ENCODE measurements at regions not wholly inside any gene's neighbourhood (a gene's known extent, or its start where the extent isn't known, plus 50 kb on each side); places are given as distances from the start of the nearest gene placed in this dataset.

DNA sequence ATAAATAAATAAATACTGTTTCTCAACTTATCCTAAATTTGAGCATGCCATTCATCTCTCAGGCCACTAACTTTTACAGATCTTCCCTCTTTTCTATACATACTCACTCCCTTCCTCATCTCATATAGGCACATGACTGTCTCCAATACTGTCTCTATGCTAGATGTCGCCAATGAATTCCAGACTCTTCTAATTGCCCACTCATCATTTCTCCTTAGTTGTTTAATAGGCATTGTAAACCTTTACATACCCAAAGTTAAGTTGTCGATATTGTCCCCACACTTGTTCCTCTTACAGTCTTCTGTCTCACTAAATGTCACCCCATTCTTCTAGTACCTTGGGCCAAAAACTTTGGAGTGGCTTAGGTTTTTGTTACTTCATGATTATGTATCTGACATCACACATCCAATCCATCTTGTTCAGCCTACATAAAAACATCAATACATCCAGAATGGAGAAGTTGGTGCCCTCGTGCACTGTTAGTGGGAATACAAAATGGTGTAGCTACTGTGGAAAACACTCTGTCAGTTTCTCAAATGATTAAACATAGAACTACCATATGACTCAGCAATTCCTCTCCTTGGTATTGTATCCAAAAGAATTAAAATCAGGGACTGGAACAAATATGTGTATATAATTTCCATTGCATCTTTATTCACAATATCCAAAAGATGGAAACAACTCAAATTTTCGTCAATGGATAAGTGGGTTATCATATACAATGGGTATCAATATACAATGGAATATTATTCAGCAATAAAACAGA is 935.1 kb downstream of the SLC4A3 start:
- Histone ChIP-seq H3K4me1 (replicated peaks) (no peaks in the 10 kb centered on the region), H3K9me3 (replicated peaks) (no peaks in the 10 kb centered on the region; the same call in 1 of the 2 replicates), H3K4me3 (no peak overlapping the region), H3K27me3 (replicated peaks) (no peaks in the 10 kb centered on the region), H3K27ac (no peak overlapping the region), H3K36me3 (no peaks in the 10 kb centered on the region)
- no peak for DNase-seq (ENCODE audit: low read depth in 1 of 2, low spot score in 2 of 2)

DNA sequence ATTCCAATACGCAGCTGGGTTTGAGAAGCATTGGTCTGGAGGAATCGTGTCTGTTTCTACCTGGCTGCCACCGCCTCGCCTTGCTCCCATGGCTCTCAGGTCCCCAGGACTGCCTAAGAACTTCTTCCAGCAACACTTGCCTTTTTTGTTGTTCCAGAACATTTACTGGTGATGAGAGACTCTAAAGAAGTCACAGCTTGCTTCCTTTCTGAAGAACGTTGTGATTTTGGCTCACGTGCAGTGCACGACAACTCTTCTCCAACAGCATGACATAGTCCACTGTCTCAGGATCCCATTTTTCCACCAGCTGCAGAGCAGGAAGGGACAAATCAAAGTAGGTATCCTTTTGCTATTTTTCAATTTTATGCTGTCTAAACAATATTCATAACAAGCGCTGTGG is 940.9 kb downstream of the SLC4A3 start:
- no peaks in the 10 kb centered on the region for H3K9me3 ChIP-seq (replicated peaks)
- H3K4me3 ChIP-seq = no peak overlapping the region
- H3K36me3 ChIP-seq = no peaks in the 10 kb centered on the region
- DNase-seq (ENCODE audit: low read depth in 1 of 2, low spot score in 2 of 2) = no peak
- H3K4me1 ChIP-seq (replicated peaks) = no peaks in the 10 kb centered on the region
- no peaks in the 10 kb centered on the region for H3K27me3 ChIP-seq (replicated peaks)
- H3K27ac ChIP-seq = no peak overlapping the region

DNA sequence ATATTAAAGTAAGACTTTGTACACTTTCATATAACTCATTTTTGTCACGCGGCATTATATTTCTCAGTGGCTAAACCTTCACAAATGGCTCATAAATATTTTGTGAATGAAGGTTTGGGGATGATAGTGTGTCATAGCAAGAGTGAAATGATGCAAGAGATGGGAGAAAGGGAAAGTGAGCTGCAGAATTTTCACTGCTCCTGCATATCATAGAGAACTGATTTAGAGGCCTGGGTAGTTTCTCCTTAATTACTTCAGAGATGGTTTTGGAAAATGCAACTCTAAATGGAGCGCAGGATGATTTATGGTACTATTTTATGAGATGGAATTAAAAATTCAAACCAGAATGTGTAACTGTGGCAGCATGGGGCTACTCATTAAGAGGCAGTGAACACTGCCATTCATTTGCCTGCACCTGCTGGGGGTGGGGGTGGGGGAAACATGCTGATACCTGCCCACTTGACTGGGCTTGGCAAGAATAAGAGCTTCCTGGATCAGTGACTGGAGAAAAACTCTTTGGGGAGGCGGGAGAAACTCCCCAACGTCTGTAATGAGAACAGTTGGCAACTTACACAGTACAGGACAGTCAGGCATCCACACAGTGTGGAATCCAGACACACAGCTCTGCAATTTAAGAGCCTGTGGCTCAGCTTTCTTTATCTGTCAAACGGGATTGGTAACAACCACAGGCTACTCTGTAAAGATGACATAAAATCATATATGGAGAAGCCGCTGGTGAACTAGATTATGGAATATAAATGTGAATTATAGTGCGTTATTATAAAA is 941.9 kb downstream of the SLC4A3 start:
- no peak for DNase-seq (ENCODE audit: low read depth in 1 of 2, low spot score in 2 of 2)
- Histone ChIP-seq H3K4me3 (no peak overlapping the region), H3K4me1 (replicated peaks) (no peaks in the 10 kb centered on the region), H3K9me3 (replicated peaks) (no peaks in the 10 kb centered on the region), H3K27me3 (replicated peaks) (no peaks in the 10 kb centered on the region), H3K27ac (no peak overlapping the region), H3K36me3 (no peaks in the 10 kb centered on the region)

DNA sequence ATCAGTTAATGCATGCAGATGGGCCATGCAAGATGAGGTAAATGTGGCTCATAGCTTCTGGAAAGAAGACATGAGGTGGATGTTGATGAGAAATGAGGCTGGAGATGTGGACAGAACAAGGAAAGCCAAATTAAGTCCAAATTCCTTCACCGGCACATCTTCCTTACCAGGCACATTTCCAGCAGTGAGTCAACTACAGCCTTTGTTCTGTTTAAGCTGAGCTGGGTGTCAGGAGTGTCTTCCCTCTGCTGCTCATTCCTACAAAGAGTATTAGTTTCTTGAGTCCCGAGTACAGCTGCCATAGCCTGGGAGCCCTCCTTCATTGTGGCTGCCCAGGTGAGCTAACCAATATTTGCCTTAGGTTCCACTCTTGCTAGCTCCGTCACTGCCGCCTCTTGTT is 945.0 kb downstream of the SLC4A3 start:
- DNase-seq (ENCODE audit: low read depth in 1 of 2, low spot score in 2 of 2) = no peak
- no peaks in the 10 kb centered on the region for H3K4me1 ChIP-seq (replicated peaks)

DNA sequence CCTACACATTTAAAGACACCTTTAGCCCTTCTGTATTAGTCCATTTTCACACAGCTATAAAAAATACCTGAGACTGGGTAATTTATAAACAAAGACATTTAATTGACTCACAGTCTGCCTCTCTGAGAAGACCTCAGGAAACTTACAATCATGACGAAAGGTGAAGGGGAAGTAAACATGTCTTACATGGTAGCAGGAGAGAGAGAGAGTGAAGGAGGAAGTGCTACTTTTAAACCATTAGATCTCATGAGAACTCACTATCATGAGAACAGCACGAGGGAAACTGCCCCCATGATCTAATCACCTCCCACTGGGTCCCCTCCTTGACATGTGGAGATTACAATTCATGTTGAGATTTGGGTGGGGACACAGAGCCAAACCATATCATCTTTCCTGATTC is 946.6 kb downstream of the SLC4A3 start:
- no peaks in the 10 kb centered on the region for H3K9me3 ChIP-seq (replicated peaks)
- H3K27ac ChIP-seq = no peak overlapping the region
- no peak overlapping the region for H3K4me3 ChIP-seq
- no peaks in the 10 kb centered on the region for H3K27me3 ChIP-seq (replicated peaks)
- no peak for DNase-seq (ENCODE audit: low read depth in 1 of 2, low spot score in 2 of 2)
- H3K36me3 ChIP-seq = no peaks in the 10 kb centered on the region
- no peaks in the 10 kb centered on the region for H3K4me1 ChIP-seq (replicated peaks)

More for the DNA sequence above, 945.0 kb downstream of the SLC4A3 start:
- no peaks in the 10 kb centered on the region for H3K9me3 ChIP-seq (replicated peaks)
- H3K27me3 ChIP-seq (replicated peaks) = no peaks in the 10 kb centered on the region
- H3K36me3 ChIP-seq = no peaks in the 10 kb centered on the region
- no peak overlapping the region for H3K4me3 ChIP-seq
- no peak overlapping the region for H3K27ac ChIP-seq

DNA sequence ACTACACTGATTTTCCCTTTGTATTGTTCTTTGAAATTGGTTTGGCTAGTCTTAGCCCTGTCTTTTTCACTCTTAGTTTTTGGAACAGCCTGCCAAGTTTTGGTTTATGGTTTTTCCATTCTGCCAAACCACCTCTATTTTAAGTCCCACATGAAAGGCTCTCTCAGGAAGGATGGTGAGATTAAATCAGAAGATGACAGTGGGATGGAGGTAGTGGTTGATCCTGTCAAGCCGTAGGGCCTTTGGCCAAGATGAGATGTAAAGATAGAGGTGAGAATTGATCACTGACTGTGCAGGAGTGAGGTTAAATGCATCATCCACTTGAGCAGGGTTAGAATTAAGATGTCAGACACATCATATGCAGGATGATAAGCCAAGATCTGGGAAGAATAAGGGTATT is 948.5 kb downstream of the SLC4A3 start:
- Histone ChIP-seq H3K4me1 (replicated peaks) (no peaks in the 10 kb centered on the region), H3K36me3 (no peaks in the 10 kb centered on the region), H3K9me3 (replicated peaks) (no peaks in the 10 kb centered on the region), H3K27ac (no peak overlapping the region), H3K27me3 (replicated peaks) (no peaks in the 10 kb centered on the region), H3K4me3 (no peak overlapping the region)
- DNase-seq (ENCODE audit: low read depth in 1 of 2, low spot score in 2 of 2) = no peak

DNA sequence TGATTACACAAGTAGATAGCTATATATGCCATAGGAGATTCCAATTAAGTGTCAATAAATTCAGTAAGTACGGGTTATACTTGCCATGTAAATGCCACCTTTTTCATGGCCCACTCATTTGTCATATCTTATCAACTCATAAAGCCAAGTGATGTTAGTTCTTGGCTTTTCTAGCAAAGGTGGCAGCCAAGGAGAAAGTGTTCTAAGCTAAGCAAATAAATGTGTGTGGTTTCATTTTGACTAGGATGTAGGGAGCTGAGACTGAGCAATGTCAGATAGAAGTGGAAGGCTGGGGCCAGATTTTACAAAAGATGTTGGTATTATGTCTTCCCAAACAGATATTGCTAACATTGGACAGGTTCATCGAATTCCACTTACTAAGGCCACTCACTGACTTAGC is 952.0 kb downstream of the SLC4A3 start:
- Histone ChIP-seq H3K9me3 (replicated peaks) (no peaks in the 10 kb centered on the region), H3K4me3 (no peak overlapping the region), H3K4me1 (replicated peaks) (no peaks in the 10 kb centered on the region), H3K36me3 (no peaks in the 10 kb centered on the region), H3K27ac (no peak overlapping the region), H3K27me3 (replicated peaks) (no peaks in the 10 kb centered on the region)
- no peak for DNase-seq (ENCODE audit: low read depth in 1 of 2, low spot score in 2 of 2)

DNA sequence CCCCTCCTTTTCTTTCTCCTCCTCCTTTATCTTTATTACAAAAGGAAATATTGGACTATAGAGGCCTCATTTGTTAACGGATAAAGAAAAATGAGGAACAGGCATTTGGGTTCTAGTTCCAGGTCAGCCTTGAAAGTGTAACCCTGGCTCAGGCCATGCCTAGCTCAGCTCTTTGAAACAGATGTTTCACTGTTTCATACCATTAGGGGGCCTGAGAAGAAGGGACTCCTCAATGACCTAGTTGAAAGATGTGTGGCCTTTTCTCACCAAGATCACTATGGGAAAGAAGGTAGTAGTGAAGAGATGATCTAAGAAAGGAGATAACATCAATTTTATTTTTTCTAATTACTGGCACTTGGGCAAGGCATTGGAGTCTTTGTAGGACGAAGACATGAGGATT is 952.7 kb downstream of the SLC4A3 start:
- Histone ChIP-seq H3K27ac (no peak overlapping the region), H3K4me1 (replicated peaks) (no peaks in the 10 kb centered on the region), H3K9me3 (replicated peaks) (no peaks in the 10 kb centered on the region)

DNA sequence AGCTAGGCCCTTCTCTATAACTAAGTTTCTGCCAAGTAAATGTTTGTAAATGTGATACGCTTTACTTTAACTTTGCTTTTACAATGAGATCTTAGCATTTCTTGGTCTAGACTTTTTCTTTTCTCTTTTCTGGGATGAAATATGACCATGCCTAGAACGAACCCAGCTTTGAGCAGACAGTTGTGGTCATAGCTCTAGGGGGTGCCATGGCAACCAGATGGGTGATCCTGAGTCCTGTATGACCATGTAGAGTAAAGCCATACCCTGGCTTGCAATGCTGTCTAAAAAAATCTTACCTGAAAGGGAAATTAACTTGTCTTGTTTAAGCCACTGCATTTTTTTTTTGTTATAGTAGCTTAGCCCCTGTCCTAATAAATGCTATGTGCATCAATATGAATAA is 956.3 kb downstream of the SLC4A3 start:
- no peaks in the 10 kb centered on the region for H3K9me3 ChIP-seq (replicated peaks)
- no peaks in the 10 kb centered on the region for H3K27me3 ChIP-seq (replicated peaks)
- H3K4me3 ChIP-seq = no peak overlapping the region
- DNase-seq (ENCODE audit: low read depth in 1 of 2, low spot score in 2 of 2) = no peak
- H3K4me1 ChIP-seq (replicated peaks) = no peaks in the 10 kb centered on the region
- no peak overlapping the region for H3K27ac ChIP-seq
- H3K36me3 ChIP-seq = no peaks in the 10 kb centered on the region

More for the DNA sequence above, 952.7 kb downstream of the SLC4A3 start:
- no peak for DNase-seq (ENCODE audit: low read depth in 1 of 2, low spot score in 2 of 2)
- H3K27me3 ChIP-seq (replicated peaks) = no peaks in the 10 kb centered on the region
- no peak overlapping the region for H3K4me3 ChIP-seq
- H3K36me3 ChIP-seq = no peaks in the 10 kb centered on the region

DNA sequence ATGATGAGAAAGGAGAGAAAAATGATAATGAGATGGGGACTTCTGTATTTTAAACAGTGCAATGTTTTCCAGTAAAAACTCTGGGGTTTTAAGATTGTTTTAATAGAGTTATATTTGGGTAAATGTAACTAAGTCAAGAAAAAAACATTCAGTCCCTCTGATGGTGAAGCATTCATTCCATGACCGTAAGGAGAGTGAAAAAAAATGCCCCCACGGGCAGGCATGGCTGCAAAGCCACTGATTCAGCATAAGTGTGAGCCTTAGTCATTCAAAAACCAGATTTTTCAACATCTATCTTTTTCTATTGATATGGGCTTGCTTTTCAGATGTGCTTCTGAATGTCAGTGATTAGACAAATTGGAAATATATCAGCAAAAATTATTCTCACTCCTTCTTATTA is 957.8 kb downstream of the SLC4A3 start:
- H3K4me3 ChIP-seq = no peak overlapping the region
- no peak for DNase-seq (ENCODE audit: low read depth in 1 of 2, low spot score in 2 of 2)
- H3K27me3 ChIP-seq (replicated peaks) = no peaks in the 10 kb centered on the region
- no peaks in the 10 kb centered on the region for H3K36me3 ChIP-seq
- H3K9me3 ChIP-seq (replicated peaks) = no peaks in the 10 kb centered on the region
- H3K4me1 ChIP-seq (replicated peaks) = no peaks in the 10 kb centered on the region
- H3K27ac ChIP-seq = no peak overlapping the region

DNA sequence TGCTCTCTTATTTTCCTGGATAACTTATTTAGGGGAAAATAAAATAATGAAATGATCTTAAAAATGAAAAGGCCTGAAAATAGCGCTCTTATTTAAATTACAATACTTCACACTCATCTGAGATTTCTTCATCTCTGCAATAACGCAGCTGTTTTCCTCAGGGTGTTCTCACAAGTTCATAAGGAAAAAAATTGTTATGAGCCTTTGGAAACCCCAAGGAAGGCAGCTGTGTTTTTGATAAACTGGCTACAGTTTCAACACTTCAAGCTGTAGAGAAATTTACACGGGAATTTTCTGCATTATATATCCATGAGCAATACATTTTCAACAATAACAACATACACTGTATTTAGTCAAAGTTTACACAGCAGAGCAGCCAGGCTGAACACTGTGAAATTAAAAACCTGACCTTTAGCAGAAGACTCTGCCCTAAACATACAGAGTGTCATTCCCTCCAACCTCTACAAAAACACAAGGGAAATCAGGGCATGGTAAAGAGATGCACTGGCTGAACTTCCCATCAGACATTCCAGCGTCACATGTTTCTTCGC is 959.6 kb downstream of the SLC4A3 start:
- Histone ChIP-seq H3K27me3 (replicated peaks) (no peaks in the 10 kb centered on the region), H3K27ac (no peak overlapping the region), H3K4me3 (no peak overlapping the region), H3K4me1 (replicated peaks) (no peaks in the 10 kb centered on the region), H3K36me3 (no peaks in the 10 kb centered on the region), H3K9me3 (replicated peaks) (no peaks in the 10 kb centered on the region; the same call in 1 of the 2 replicates)
- no peak for DNase-seq (ENCODE audit: low read depth in 1 of 2, low spot score in 2 of 2)

DNA sequence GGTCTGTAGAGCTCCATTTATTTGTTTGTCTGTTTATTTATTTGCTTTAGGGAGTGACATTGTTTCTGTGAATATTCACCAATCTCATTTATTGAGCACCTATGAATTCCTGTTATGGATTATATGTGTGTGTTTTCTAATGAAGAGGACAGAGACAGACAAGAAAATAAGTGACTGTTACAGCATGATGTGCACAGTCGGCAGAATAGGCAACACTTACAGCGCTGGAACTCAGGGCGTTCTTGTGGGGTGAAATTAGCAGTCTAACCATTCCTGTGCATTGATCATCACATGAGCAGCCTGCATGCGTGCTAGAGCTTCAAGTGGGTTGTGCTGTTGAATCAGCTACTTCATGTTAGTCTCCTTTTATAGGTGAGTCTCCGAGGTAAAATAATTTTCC is 960.7 kb downstream of the SLC4A3 start:
- Histone ChIP-seq H3K4me3 (no peak overlapping the region), H3K27ac (no peak overlapping the region), H3K4me1 (replicated peaks) (no peaks in the 10 kb centered on the region), H3K9me3 (replicated peaks) (no peaks in the 10 kb centered on the region; the same call in 1 of the 2 replicates), H3K27me3 (replicated peaks) (no peaks in the 10 kb centered on the region), H3K36me3 (no peaks in the 10 kb centered on the region)
- no peak for DNase-seq (ENCODE audit: low read depth in 1 of 2, low spot score in 2 of 2)

DNA sequence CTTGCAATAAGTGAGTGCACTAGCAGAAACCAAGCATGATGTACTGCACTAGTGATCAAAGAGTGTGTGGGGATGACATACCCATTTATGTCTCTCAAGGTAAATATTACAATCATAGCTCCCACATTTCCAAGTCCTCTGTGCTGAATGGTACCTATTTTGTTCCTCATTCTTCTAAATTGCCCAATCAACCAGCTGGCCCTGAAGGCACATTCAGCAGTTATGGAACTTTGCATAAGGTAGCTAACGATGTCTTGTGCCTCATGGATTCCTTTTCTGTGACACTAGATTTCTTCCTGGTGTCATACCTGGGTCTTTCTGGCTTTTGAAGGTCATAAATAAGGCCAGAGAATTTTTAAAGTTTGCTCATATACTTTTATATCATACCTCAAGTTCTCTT is 963.0 kb downstream of the SLC4A3 start:
- no peak for DNase-seq (ENCODE audit: low read depth in 1 of 2, low spot score in 2 of 2)
- no peak overlapping the region for H3K27ac ChIP-seq
- H3K4me1 ChIP-seq (replicated peaks) = no peaks in the 10 kb centered on the region
- H3K27me3 ChIP-seq (replicated peaks) = no peaks in the 10 kb centered on the region
- no peaks in the 10 kb centered on the region; the same call in 1 of the 2 replicates for H3K9me3 ChIP-seq (replicated peaks)
- no peaks in the 10 kb centered on the region for H3K36me3 ChIP-seq
- H3K4me3 ChIP-seq = no peak overlapping the region

DNA sequence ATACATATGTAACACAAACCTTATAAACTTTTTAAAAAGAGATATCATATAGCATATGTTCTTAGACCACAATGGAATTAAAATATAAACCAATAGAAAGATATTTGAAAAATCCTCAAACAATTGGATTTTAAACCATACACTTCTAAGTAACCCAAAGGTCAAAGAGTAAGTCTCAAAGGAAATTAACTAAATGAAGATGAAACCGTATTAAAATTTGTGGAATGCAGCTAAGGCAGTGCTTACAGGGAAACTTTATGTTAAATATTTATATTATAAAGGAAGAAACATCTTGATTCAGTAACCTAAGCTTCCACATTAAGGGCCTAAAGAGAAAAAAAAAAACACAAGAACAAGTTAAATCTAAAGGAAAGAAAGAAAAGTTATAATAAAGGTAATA is 966.1 kb downstream of the SLC4A3 start:
- H3K27ac ChIP-seq = no peak overlapping the region
- H3K4me1 ChIP-seq (replicated peaks) = no peaks in the 10 kb centered on the region
- H3K9me3 ChIP-seq (replicated peaks) = no peaks in the 10 kb centered on the region; the same call in 1 of the 2 replicates
- H3K27me3 ChIP-seq (replicated peaks) = no peaks in the 10 kb centered on the region
- DNase-seq (ENCODE audit: low read depth in 1 of 2, low spot score in 2 of 2) = no peak
- no peak overlapping the region for H3K4me3 ChIP-seq
- H3K36me3 ChIP-seq = no peaks in the 10 kb centered on the region
